Fibroblast of skin of left quadriceps (primary cell): ENCODE measurements at regions not wholly inside any gene's neighbourhood (a gene's known extent, or its start where the extent isn't known, plus 50 kb on each side); places are given as distances from the start of the nearest gene placed in this dataset.

Experiments used
- DNase-seq, 2 experiments: peaks; one replicate each; pipeline ENCODE4 v3.0.0-alpha.2; 2013; ENCODE audit warnings: low read depth in 2 of 2

DNA sequence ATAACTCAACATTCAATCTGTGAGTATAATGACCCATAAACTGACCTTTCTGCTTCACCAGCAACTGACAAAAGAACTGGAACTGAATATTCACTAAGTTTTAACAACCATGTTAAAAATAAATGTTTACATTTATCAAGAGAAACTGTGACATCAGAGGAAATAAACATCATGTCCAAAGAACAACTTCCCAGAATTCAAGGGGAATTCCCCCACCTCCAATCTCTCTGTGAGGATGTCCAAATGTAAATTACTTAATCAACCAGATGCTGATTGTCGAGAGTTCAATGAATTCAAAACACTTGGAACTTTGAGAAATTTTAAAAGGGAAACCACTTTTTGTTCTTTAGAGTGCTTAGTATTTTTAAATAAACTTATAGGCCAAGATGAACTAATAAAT is 365.6 kb upstream of the ADGRL2 start:
- DNase-seq, result no peak

DNA sequence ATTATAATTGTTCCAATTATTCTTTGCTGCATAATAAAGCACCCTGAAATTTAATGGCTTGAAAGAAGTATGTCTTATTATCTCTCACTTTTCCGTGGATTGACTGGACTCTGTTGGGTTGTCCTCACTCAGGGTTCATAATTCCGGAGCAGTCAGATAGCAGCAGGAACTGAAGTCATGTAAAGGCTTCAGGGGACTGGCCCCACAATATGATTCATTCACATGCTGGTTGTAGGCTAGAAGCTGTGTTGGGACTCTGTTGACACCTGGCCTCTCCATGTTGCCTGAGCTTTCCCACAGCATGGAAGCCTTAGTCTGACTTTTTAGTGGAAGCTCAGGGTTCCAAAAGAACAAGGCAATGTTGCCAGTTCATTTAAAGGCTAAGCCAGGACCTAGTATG is 367.1 kb upstream of the ADGRL2 start:
- DNase-seq, result no peak

DNA sequence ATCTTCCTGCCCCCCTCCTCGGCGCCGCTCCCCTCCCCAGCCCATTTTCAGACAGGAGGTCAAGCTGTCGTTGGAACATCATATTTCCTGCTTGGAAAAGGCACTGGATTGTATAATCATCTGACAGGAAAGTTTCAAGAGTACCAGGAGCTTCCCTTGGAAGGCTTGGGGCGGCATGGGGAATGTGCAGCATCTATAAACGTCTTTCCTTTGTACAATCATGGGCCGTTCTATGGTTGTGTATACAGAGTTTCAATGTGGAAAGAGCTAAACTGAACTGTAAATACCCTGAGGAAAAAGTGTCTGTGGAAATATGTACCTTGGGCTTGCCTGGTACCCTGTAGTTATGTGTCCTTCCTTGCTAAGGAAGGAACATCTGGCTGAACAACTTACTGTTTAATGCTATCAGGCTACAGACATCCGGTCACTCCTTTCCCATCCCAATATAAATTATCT is 368.1 kb upstream of the ADGRL2 start:
- DNase-seq, result no peak

DNA sequence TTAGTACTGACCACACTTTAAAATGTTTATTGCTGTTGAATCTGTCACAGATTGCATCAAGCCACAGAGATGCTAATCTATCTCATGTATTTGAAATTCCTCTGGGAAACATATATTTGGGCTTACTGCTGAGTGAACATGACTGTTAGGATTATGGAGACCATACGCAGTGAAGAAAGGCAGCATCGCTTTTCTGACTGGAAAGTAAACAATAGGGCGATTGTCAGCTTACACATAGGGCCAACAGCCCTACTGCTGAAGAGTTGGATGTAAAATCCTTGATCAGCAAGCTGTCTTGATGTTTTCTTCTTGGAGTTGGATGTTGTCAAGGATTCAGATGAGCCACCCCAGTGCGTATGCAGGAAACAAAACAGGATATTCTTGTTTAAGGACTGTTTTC is 368.7 kb upstream of the ADGRL2 start:
- DNase-seq, result peak; percentile 49 to 52

DNA sequence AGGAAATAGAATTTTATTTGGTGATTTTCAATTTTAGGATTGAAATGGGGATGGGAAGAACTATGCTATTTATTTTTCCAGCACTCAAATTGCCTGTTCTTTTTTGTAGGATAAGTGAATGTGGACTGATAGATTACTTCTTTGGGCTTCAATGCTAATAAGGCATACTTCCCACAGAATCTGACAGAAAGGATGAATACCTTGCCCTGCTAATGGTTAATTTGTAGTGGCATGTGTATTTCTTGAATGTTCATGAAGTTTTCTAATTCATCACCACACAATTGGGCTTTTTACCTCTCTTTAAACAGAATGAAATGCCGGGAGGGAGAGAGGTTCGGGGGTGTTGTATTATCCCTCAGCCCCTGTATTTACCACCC is 369.1 kb upstream of the ADGRL2 start:
- no peak for DNase-seq

DNA sequence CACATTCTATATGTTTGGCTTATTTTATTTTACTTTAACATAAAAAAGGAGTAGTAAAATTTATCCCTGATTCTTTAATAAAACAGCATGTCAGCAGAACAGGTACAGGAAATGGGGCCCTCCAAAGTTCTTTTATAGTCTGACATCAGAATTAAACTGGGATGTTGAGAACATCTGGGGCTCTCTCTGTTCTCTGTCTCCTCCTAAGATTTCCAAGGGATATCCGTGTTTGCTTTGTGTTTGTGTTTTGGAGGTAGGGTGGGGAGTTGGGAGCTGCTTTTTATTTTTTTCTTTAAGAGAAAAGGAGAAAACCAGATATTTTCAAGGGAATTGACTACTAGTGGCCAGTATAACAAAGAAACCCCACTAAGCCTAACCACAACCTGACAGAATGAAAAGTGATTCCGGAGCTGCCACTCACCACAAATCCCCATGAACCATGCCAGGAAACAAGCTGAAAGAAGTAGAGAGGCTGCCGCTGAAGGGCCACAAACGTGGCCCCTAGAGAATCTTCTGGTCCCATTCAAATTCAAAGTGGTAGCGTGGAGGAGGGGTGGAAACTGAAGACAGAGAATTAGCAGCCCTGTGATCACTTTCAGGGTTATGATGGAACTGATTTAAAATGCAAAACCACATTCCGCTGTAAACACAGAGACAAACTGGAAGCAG is 369.6 kb upstream of the ADGRL2 start:
- DNase-seq, result no peak

DNA sequence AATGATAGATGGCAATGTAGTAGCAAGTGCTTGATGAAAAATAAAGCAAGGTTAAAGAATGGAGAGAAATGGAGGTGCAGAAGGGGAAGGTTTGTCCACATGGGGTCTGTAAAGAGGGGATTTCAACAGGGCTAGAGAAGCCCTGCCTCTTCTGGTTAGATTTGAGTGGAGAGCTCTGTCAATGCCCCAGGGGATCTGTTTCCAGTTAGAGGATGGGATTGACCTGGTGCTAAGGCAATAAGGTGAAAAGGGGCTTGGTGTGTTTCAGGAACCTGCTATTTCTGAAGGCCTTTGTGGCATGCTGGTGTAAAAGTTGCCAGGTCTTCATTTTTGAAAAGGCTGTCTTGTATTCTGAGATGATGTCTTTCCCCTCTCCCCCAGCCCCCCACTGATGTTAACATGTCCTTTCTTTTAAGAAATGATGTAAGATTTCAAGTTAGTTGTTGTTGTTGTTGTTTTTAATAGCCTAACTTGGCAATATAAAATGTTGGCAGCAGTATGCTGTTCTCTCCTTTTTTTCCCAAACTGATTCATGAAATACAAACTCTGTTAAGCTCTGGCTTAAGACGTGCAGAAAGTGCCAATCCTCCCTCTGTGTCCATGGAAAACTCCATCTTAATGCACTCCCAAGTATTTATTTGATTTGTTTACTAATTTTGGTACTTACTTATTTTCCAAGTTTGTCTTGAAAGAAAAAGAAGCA is 370.3 kb upstream of the ADGRL2 start:
- no peak for DNase-seq

DNA sequence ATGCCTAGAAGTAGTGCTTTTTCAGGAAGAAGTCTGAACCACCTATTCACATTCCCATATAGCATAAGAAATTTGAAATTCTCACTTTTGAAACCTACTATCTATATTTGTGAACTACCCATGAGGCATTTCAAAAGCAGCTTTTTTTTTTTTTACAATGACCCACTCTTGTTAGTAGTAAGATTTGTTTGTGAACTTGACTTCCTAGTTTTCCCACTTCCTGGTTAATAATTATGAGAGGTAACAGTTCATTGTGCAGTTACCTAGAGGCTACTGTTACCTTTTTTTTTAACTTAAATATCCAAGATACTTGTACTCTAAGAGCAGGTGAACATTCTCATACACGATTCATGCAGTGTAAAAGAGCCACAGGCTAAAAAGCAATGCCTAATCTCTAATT is 371.7 kb upstream of the ADGRL2 start:
- no peak for DNase-seq

DNA sequence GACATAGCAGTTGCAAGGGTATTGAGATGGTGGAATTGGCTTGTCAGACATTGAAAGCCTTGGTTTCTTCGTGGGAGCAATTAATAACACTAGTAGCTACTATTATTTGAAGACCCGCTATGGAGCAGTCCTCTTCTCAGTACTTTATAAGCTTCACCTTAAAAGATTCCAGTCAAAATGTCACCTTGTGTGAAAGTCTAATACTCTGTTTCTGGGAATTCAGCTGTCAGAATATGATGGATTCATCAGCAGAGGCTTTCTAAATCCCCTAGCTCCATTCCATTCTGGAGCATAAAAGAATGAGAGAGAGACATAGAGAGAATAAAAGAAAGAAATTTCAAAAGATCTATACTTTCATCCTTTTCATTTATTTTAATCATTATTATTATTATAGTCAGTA is 375.9 kb upstream of the ADGRL2 start:
- DNase-seq, result no peak

DNA sequence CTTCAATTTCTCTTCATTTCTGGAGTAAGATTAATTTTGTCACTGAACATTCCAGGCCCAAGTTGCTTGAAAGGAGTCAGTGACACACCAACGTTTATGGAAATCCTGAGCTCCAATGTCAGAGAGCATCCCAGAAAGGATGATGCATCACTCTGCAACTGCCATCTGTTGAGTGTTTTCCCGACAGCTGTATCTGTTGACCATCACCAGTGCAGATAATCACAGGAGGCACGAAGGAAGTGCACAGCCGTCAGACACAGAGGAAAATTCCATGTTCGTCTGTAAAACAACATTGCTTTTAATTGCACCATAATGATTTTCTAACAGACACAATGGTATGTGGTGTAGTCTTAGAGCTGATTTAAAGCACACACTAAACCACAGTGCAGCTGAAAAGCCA is 376.7 kb upstream of the ADGRL2 start:
- DNase-seq, result peak; percentile 34 to 41

DNA sequence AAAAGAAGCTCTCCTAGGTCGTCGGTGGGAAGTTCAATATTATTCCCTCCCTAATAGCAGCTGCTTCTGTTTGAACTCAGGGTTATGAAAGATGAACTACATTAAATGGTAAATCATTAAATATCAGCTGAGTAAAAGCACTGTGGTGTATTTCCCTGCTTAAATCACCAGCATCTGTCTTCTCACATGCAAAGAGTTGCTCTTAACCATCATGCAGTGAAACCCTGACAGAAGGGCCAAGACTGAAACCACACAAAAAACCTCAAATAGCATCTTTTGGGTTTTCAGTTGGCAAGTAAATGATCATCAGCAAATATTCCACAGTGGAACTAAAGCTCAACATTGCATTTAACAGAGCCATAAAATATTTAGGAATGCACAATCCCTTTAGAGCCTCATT is 380.0 kb upstream of the ADGRL2 start:
- peak; percentile 23 to 25 for DNase-seq

DNA sequence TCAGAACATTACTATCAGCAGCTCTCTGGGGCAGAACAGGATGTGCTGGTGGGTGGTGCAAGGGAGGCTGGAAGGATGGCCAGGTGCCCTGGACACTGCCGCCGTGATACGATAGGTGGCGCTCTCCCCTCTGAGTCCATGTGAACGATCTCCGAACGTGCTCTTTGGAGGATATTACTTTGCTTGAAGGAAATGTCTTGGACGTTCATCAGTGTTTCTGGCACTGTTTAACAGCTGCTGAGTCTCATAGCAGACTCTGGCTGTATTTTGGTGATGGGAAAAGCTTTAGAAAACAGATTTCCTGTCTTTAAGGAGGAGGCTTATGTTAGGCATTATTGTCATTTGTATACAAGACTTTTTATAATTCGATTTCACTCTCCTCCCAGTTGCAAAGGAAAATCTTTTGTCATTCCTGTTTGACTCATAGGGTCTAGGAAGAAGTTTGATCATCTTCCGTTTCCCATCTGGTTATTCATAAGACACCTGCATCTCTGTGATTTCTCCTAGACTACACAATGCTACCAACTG is 386.2 kb upstream of the ADGRL2 start:
- peak; percentile 25 to 26 for DNase-seq

DNA sequence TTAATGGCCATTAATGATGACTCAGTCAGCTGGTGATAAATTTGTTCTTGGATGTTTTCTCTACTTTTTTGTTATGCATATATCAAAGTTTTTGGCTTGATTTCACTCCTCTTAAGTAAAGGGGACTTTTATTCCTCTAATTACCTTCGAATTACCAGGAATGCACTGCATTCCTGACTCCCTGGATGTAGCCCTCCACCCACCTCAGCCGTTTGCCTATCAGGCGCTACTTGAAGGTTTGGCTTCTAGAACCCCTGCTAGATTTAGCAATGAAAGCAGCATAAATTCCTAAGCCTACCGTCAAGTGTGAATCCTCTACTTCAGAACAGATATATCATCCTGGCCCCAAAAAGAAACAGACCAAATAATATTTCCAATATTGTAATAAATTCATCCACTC is 387.8 kb upstream of the ADGRL2 start:
- no peak for DNase-seq

DNA sequence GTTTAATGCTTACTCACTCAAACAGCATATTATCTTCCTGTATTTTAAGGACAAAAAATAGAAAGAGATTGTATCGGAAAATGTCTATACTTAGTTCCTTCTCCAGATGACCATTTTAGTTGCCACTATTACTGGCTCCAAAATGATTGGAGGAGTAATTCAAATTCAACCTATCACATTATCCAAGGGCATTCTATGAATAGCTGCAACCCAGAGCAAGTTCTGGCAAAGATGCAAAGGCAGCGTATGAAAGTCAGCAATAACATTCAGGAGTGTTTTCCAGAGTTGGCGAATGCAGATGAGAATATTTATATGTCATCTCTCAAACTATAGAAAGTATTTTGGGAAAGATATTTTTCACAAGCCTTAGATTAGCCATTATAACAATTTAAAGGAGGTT is 389.8 kb upstream of the ADGRL2 start:
- no peak for DNase-seq

DNA sequence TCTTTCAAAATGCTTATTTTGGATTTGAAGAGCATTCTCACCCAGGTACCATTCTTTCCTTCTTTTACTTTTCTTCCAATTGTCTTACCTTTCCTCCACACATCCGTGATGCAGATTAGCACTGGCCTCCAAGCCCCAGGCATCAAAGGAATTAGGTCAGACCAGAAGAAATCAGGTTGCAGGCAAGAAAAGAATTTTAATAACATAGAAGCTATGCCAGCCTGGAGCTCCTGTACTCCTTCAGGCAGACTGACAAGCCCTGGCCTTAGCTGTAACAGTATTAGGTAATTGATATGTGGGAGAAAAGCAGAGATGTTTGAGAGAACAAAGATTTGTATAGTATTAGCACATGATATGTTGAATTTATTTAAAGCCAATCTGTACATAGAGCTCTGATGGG is 390.4 kb upstream of the ADGRL2 start:
- DNase-seq, result no peak

DNA sequence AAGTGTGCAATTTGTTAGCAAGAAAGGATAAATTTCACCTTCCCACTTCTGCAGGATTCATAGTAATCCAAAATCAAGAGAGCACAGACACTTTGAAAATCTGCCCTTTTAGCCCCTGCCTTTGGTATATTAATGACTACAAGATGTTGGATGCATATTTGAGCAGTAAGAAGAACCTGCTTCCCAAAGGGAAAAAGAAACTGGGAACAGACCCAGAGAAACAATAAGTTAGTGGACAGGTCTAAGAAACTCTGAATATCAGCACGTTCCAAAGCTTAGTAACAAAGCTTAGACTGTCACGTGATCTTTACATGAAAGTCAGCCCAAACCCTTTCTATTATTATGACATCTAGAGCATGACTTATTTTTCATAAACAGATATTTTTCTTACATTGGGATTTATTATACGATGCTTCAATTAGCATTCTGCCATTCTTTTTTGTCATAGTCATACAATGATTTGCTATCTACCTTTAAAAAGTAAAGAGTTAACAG is 390.9 kb upstream of the ADGRL2 start:
- peak; percentile 13 to 14 for DNase-seq

DNA sequence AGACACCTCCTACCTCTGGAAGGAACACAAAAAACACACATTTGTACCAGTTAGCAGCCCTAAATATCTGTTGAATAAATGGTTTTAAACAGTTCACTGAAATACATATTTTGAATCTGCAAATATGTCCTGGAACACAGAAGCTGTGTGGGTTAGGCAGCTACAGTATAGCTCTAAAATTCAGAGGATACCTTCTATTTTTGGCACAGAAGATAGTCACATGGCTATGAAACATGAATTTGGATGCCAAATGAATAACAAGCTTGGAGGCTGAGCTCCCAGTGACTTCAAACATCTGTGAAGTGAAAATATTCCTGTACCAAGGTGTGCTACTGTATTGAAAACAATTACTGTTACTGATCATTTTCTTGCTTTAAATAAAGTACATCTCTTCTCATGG is 391.5 kb upstream of the ADGRL2 start:
- DNase-seq, result no peak

DNA sequence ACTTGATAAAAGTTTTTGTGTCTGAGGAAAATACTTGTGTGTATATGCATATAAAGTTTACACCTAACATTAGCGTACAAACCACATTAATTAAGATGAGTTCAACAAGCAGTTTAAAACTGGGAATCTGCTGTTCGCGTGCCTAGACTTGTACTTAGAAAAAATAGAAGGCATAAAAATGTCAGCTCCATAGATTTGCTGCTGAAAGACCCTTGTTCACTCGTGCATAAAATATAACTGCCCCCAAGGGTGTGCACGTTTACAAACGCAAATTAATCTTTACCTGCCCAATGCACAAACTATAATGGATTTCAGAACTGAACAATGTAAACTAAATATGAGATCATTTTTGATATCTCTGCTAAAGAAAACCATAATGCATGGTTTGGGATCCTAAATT is 392.3 kb upstream of the ADGRL2 start:
- no peak for DNase-seq

DNA sequence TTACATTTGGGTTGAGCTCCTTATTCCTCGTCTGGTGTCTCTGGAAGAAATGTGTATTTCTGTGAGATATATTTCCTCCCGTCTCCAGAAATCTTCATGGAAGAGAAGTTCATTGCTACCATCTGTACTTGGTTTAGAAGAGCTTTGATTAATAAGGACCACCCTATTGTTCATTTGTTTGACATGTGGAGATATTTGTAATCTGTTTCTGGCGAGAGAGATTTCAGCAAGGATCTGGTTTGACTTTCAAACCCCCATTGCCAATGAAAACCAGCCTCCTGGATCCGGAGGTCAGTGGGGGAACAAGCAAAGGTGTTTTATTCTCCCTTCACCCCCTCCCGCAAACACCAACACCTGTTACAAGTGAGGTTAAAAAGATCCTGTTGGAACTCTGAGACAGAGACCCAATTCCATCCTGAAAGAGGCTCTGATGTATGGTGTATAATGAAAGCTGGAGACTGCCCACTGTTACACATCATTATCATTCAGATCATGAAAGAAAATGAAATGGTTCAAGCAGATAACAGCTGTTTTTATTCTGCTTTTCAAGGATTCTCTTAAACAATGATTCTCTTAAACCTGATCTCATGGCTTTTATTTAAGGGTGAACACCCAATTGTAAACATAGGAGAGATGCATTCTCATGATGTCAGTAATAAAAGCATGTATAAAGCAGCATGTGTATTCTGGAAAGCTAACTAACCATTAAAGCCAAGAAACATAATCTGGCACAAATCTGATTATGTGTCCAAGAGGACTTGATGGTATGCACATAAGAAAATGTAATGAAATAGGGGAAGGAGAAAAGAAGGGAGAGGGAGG is 393.5 kb upstream of the ADGRL2 start:
- DNase-seq, result no peak

DNA sequence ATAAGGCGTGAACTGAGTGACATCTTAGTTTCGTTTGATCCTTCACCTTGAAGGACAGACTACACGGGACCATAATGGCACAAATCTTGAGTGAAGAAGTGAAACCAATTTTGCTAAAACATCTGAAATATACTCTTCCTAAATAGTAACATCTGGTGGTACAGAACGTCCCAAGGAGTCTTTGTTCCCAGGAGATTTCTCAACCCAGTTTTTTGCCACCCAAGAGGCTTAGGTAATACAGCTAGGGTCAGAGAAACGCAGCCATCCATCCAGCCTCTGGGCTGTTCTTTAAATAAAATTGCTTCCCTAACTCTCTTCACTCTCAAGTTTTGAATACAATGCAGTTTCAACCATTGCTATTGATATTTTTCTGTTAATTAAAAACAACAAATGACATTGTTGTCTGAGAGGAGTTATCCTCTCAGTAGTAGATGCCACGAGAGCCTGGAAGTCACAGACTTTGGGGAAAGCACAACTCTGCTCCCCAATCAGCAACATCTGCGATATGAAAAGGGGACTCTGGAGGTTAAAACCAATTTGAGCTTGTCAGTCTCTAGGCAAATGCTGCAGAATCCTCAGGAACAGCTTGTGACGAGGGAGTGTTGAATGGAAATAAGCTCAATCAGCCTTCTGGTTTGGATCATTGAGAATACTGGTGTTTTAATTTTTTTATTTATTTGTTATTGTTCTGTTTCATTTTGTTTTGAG is 394.3 kb upstream of the ADGRL2 start:
- DNase-seq, result no peak

DNA sequence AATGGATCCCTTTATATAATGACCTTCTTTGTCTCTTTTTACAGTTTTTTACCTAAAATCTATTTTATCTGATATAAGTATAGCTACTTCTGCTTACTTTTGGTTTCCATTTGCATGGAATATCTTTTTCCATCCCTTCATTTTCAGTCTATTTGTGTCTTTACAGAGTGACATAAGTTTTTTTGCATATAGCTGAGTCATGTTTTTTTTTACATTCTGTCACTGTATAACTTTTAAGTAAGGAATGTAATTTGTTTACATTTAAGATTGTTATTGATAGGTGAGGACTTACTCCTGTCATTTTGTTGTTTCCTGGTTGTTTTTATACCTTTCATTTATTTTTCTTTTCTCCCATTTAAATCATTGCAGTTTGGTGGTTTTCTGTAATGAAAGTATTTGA is 402.7 kb upstream of the ADGRL2 start:
- DNase-seq, result no peak
